GM18519 (cell line): ENCODE measurements at regions not wholly inside any gene's neighbourhood (a gene's known extent, or its start where the extent isn't known, plus 50 kb on each side); places are given as distances from the start of the nearest gene placed in this dataset.

Experiments
- ATAC-seq: cut with Tn5 transposase; IDR thresholded peaks from one replicate; pipeline ENCODE4 v1.9.1; 2021; ENCODE audit warnings: mild to moderate bottlenecking, moderate library complexity; ENCODE audit not compliant: unreplicated experiment, low FRiP score

DNA sequence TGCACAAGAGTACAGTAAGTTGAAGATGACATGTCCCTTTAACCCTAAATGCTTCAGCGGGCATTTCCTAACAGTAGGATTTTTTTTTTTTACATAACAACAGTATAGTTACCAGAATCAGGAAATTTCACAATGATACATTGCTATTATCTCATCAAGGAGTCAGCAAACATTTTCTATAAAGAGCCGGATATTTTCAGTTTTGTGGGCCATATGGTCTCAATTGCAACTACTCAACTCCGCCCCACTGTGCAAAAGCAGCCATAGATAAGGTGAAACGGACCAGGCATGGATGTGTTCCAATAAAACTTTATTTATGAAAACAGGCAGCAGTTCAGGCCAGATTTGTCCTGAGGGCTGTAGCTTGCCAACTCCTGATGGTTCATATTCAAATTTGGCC lies 130.6 kb downstream of the SMAD6 start:
- no peak for ATAC-seq

DNA sequence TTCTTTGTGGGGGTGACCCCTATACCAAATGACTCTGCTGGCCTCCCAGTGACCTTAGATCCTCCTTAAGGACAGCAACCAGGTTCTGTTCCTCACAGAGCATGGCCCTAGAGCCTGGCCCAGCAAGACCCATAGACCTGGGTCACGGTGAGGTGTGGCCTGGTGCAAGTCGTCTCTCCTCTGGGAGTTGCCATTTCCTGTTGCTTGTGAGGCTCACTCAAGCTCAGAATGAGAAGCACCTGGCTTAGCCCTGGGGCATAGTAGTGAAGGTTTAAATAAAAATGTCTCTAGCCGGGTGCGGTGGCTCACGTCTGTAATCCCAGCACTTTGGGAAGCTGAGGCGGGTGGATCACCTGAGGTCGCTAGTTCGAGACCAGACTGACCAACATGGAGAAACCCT lies 131.3 kb downstream of the SMAD6 start:
- ATAC-seq, result no peak

DNA sequence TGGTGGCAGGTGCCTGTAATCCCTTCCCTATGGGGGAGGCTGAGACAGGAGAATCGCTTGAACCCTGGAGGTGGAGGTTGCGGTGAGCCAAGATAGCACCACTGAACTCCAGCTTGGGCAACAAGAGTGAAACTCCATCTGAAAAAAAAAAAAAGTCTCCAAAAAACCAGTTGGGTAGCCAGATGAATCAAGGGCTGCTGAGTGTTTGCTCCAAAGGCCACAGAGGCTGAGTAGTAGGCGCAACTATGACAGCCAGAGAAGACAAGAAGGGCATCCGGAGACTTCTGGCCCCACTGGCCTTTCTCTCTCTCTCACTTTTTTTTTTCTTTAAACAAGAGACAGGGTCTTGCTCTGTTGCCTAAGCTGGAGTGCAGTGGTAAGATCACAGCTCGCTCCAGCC lies 131.8 kb downstream of the SMAD6 start:
- no peak for ATAC-seq

DNA sequence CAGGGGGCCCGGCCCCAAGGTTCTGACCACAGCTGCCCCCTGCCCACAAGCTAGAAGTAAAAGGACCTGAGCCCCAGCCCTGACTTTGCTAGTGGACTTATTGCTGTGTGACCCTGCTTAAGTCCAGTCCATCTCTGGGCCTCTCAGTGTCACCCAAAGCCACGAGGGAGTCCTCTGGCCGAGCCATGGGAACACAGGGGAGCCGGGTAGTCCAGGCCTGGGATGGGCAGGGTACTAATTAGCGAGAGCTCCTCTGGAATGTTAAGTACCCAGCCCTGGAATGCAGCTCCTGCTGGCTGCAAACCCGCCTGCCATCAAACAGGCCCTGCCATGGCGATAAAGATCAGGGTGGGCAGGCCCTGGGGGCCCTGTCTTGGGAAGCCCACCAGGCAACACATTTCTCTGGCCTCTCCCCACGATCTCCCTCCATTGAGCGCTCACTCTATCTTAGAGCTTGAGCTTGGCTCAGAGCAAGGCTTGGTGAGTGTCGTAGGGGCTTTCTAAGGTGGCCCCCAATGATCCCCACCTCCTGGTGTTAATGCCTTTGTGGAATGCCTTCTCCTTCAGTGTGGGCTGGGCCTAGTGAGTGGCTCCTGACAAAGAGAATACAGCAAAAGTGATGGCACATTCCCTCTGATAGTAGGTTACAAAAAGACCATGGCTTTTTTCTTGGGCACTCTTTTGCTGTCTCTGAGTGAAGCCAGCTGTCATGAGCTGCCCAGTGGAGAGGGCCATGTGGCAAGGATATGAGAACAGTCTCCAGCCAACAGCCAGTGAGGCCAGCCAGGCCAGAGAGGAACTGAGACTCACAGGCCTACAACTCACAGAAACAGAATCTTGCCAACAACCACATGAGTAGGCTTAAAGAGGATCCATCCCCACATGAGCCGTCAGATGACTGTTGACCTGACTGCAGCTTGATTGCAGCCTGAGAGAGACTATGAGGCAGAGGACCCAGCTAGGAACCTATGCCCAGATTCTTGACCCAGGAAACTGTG lies 133.1 kb downstream of the SMAD6 start:
- ATAC-seq, result no peak

DNA sequence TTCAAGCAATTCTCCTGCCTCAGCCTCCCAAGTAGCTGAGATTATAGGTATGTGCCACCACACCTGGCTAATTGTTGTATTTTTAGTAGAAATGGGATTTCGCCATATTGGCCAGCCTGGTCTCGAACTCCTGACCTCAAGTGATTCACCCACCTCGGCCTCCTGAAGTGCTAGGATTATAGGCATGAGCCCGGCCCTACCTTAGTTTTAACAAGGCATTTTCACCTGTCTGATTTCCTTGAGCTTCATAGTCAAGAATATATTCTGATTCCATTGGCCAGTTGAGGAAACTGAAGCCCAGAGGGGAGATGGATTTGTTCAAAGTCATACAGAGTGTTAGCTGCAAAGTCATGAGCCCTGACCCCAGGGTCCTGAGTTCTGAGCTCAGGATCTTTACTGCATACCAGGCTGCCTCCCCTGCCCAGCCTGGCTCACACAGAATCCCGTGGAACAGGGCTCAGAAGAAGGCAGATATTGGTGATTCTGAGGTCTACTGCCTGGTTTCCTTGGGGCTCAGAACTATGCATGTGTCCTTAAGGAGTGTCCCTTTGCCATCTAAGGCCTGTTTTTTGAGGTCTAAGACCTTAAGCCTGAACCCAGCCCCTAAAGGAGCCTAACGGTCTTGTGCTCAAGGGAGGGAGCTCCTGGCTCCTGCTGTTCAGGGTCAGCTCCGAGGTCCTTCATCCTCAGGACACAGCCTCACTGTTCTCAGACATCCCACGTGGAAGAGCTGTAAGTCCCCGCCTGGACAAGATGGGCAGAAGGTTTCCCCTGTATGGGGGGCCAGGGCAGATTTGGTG lies 134.4 kb downstream of the SMAD6 start:
- no peak for ATAC-seq

DNA sequence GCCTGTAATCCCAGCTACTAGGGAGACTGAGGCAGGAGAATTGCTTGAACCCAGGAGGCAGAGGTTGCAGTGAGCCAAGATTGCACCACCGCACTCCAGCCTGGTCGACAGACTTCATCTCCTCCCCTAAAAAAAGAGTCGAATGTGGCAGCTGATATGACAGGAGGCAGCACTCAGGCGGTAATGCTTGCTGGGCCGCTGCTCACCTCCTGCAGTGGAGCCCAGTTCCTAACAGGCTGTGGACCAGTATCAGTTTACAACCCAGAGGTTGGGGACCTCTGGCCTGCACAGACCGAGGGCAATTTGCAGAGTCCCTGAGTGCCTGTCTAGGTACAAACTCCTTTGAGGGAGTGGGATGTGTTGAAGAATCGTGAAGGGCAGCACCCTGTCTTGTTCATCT lies 136.2 kb downstream of the SMAD6 start:
- ATAC-seq, result no peak

DNA sequence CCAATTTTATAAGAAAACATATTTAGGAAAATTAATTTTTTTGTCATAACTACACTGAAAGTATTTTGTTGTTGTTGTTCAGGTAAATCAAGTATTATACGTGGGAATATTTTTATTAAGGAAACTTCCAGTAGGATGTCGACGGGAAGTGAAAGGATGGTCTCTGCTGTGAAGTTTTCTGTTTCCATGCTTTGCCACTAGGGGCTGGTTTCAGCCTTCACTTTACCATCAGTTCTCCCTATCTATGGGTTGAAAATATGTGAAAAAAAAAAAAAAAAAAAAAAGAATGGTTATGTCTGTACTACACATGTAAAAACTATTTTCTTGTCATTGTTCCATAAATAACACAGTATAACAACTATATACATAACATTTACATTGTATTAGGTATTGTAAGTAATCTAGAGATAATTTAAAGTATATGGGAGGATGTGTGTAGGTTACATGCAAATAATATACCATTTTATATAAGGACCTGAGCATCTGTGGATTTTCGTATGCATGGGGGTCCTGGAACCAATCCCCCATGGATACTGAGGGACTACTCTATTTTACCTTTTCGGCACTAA lies 136.7 kb downstream of the SMAD6 start:
- no peak for ATAC-seq

DNA sequence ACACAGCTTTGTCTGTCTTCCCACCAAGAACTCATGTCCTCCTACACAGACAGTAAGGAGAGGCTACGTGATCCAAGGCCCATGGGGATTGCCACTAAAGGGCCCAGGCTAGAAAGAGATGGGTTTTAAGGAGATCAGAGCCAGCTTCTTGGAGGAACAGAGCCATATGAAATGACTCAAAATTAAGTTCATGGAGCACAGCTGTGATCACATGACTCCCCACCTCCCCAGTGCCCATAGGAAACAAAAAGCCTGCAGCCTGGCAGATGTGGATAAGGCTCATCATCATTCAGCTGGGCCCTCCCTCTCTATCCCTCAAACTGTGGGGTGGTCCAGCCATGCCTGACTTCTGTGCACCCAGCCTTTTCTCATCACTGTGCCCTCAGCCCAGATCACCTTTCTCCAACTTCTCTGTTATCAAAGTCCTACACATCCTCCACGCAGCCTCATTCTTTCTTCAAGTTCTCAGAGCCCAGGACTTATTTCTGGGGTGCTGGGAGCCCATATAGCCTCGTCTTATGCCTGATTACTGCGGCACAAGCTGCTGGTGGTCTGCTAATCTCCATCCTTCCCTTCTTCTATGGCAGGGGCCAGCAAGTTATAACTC lies 137.6 kb downstream of the SMAD6 start:
- no peak for ATAC-seq

DNA sequence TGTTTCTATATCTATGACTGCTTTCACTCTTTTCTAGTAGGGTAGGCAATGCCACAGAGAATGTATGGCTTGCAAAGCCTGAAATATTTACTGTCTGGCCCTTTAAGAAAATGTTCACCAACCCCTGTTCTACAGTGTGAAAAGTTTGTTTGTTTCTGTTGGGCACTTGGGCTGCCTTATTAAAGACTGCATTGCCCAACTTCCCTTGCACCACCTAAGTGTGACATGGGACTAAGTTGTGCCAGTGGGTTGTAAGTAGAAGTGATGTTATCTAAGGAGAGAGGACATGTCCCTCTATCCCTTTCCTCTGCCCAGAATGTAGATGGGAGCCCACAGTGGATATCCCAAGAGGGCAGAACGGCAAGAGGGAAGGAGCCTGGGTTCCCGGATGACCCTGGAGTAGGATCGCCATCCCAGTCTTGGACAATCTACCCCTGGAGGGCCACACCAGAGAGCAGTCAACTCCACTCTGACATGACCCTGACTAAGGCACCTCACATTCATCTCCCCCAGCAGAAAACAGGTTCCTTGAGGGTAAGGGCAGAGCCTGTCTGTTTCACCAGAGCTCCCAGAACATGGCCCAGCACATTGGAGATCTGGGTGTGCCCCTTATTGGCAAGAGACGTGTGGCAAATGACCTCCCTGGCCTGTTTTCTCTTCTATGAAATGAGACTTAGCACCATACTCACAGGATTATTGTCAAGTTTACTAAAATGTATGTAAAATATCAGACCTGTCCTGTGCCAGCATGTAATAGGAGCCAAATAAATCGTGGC lies 138.8 kb downstream of the SMAD6 start:
- ATAC-seq, result no peak

DNA sequence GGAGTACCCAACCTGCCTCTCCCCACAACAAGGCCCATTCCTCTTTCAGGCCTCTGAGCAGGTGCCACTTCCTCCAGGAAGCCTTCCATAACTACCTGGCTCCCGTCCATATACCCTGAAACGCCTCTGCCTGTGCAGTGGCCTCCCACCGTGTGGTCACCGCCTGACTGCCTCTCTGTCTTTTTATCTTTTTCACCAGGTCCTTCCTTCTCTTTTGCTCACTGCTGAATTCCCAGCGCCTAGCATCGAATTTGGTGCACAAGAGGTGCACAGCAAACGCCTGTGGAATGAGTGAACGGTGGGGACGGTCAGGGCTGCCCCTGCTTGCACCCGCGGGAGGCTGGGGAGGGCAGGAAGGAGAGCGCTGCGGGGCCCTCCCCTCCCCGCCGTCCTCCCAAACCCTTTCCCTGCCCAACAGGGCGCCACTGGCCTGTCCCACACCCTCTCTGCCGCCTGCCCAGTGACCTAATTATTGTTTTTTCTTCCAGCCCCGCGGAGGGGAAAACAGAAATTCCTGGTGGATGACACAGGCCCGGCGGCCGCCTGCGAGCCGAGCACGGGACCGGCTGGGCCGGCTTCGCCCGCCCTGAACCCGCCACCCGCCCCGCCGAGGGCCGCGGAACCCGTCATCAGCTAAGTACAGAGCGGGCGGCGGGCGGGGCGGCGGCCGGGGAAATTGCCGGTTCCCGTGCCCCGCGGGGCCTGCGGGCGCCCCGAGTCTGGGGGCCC lies 140.1 kb downstream of the SMAD6 start:
- ATAC-seq, result no peak

DNA sequence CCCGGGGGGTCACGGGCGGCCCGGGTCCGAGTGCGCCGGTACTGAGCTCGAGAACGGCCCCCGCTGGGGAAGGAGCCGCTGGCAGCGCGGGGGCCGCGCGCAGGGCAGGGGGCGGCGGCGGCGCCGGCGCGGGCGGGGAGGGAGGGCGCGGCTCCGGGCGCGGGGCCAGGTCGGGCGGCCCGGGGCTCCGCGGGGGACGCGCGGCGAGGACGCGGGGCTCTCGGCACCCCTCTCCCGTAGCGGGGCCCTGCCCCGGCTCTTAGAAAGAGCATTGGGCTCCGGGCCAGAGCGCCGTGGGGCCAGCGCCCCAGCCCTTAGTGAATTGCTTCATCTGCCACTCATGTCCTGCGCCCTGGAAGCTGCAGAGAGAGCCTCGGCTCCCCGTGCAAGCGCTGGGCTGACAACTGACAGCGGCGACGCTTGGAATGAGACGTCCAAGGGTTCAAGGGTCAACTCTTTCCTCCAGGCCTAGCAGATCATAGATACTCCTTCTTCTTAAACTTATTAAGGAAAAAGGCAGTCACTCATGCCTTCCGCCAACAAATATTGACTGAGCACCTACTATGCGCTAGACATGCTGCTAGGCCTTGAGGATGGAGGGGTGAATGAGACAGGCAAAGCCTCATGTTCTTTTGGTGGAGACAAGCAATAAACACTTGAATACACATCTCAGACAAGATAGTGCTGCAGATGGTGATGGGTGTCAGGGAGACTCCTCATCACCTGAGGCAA lies 140.8 kb downstream of the SMAD6 start:
- no peak for ATAC-seq

DNA sequence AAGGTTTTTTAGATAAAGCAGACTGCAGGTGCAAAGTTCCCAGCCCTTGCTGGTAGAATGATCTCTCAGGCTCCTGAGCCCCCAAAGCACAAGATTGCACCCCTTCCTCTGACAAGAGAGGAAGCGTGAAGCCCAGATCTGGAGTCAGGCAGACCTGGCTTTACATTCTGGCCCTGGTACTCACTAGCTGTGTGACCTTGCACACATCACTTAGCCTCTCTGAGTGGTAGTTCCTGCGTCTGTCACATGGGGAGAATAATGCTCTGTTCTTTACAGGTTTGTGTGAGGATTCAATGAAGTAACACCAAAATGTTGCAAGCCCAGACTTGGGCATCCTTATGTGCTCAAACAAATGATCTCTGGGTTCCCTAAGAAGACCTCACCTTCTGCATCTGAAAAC lies 141.5 kb downstream of the SMAD6 start:
- ATAC-seq, result no peak

DNA sequence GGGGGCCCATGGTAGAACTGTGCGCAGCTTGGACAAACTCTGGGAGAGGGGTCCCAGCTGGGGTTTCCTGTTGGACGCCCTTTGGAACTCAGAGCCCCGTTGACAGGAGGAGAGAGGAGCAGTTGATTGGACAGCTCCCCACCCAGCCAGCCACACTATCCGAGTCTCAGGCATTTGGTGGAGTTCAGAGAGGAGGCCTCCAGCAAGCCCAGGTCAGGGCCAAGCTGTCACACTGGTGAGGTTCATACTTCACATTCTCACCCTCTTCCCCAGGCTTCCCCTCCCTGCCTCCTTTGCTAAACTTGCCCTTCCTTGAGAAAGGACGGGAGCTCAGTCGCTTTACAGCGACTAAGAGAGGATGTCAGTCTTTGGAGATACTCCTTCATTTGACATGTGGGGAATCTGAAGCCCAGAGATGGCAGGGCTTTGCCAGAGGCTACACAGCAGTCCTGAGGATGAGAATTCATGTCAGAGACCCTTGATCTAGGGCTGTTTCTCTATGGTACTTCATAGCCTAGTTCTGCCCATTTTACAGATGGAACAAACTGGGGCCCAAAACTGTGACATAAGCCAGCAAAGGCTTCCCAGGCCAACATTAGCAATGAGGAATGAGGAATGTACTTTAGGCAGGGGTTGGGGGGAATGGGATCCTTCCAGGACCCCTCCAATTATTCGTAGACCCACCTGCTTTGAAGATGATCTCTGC lies 142.2 kb downstream of the SMAD6 start:
- no peak for ATAC-seq

DNA sequence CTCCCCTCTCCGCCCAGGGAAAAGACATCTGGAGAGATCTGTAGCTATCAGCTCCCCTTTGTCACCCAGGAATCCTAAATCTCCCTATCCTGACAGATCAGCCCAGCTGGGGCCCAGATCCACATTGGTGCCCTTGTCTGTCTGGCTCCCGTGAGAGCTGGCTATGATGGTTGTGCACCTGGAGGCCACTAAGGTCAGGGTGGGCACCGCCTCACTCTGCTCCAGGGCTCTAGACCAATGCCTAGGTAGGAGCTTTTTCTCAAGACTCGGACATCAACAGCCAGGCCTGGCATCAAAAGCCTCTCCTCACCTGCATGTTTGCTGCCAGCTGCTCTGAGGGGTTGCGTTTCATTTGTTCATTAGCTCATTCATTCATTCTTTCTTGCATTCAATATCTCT lies 142.7 kb downstream of the SMAD6 start:
- no peak for ATAC-seq

DNA sequence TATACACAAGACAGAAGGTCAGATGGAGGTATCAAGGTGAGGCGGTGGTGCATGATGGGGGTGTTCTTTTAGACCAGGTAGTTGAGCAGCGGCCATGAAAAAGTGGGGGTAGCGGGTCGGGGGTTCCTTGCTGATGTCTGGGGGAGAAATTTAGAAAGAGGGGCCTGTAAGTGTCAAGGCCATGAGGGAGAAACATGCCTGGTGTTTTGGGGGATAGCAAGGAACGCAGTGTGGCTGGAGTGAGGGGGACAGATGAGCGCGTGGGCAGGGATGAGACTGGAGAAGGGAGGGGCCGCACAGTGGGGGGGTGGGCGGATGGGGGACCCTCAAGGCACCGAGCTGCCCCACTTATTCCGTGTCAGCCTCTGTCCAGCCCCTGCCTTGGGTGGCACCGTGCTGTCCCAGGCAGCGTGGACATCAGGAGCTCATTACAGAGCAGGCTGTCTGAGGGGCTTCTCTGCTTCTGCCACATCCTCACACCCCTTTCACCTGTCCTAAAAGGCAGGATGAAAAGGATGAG lies 143.3 kb downstream of the SMAD6 start:
- ATAC-seq, result no peak

DNA sequence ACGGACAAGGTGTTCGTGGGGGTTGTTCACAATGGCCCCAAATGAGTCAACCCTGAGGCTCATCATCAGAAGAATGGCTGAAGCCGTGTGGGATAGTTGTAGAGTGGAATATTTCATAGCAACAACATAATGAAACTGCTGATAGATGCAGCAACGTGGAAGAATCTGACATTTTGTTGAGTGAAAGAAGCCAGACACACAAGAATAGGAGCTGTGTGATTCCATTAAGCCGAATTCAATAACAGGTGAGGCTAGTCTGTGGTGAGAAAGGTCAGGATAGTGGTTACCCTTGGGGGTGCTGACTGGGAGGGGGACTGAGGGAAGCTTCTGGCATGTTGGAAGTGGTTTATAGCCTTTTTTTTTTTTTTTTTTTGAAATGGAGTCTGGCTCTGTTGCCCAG lies 144.0 kb downstream of the SMAD6 start:
- ATAC-seq, result no peak

DNA sequence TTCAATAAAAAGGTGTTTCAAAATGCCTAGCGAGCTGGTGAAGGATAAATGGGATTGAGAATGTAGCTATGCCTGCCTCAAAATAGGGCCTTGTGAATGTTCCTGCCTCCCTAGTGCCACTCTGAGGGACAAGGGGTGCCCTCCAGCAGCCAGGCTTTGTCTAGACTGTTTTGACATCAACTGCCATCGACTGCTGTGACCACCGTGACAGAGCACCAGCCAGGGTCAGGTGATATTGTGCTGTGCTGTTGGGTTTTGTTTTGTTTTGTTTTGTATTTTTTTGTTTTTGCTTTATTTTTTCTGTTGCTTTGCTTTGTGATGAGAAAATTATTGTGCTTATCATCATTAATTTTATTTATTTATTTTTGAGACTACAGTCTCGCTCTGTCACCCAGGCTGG lies 144.8 kb downstream of the SMAD6 start:
- ATAC-seq, result no peak

DNA sequence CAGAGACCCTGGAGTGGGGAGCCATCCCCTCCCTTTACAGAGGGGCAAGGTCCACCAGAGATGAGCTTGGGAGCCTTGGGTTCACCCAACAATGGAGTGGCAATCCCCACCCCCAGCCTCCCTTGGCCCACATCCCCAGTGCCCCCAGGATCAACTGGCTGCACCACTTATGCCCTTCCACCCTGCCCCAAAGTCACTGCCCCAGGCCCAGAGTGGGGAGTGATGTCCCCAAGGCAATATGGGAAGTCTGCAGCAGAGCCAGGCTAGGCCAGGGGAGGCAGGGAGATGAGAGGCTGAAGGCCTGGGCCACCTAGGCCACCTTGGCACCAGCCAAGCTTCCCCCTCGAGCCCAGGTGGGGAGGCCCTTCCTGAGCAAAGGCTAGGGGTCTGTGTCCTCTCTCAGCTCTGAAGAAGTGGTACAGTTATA lies 145.5 kb downstream of the SMAD6 start:
- ATAC-seq, result no peak
